GM23338 (cell line): ENCODE measurements at regions not wholly inside any gene's neighbourhood (a gene's known extent, or its start where the extent isn't known, plus 50 kb on each side); places are given as distances from the start of the nearest gene placed in this dataset.

Source experiments
- ATAC-seq: fragments of 200-7000 bp; cut with Tn5 transposase; 3 replicates; pipeline ENCODE4 v1.9.1; 2020
- DNase-seq: peaks from one replicate; pipeline ENCODE4 v3.0.0-alpha.2; 2015; ENCODE audit warnings: low spot score
- H2AFZ ChIP-seq: fragments of 200-600 bp; sonication (generic); 2 replicates; pipeline ENCODE4 v1.8.0; 2016; ENCODE audit warnings: antibody characterized with exemption, mild to moderate bottlenecking, moderate library complexity
- H3F3A ChIP-seq: fragments of 200-600 bp; sonication (generic); replicated peaks from 2 replicates; pipeline ENCODE4 v1.8.0; 2017; ENCODE audit warnings: antibody characterized with exemption, mixed run types, low read depth
- H3K27ac ChIP-seq: fragments of 200-600 bp; sonication (generic); 2 replicates; pipeline ENCODE4 v1.6.1; 2016; ENCODE audit warnings: low read depth
- H3K27me3 ChIP-seq: fragments of 200-600 bp; sonication (generic); 2 replicates; pipeline ENCODE4 v1.8.0; 2016; ENCODE audit warnings: mild to moderate bottlenecking, mixed run types, moderate library complexity; ENCODE audit not compliant: insufficient read depth
- H3K36me3 ChIP-seq: fragments of 200-600 bp; sonication (generic); 2 replicates; pipeline ENCODE4 v1.8.0; 2016; ENCODE audit warnings: mild to moderate bottlenecking; ENCODE audit not compliant: insufficient read depth
- H3K4me1 ChIP-seq: fragments of 200-600 bp; sonication (generic); 2 replicates; pipeline ENCODE4 v1.8.0; 2016; ENCODE audit warnings: mild to moderate bottlenecking, moderate library complexity; ENCODE audit not compliant: insufficient read depth
- H3K4me2 ChIP-seq: fragments of 200-600 bp; sonication (generic); 2 replicates; pipeline ENCODE4 v1.7.1; 2017; ENCODE audit warnings: mixed run types
- H3K4me3 ChIP-seq: fragments of 200-600 bp; sonication (generic); 2 replicates; pipeline ENCODE4 v1.6.1; 2016; ENCODE audit warnings: mixed run types
- H3K79me2 ChIP-seq: fragments of 200-600 bp; sonication (generic); replicated peaks from 2 replicates; pipeline ENCODE4 v1.8.0; 2017; ENCODE audit warnings: mild to moderate bottlenecking; ENCODE audit not compliant: insufficient read depth
- H3K9me2 ChIP-seq: fragments of 200-600 bp; sonication (generic); 2 replicates; pipeline ENCODE4 v1.8.0; 2017; ENCODE audit not compliant: insufficient read depth
- H4K20me1 ChIP-seq: fragments of 200-600 bp; sonication (generic); replicated peaks from 2 replicates; pipeline ENCODE4 v1.8.0; 2017; ENCODE audit warnings: mild to moderate bottlenecking; ENCODE audit not compliant: insufficient read depth
- H3K27ac Mint-ChIP-seq: 2 replicates; pipeline ENCODE4 v1.8.0; 2020; ENCODE audit warnings: inconsistent platforms, mild to moderate bottlenecking, moderate library complexity, mixed read lengths
- H3K27me3 Mint-ChIP-seq: 3 replicates; pipeline ENCODE4 v1.8.0; 2022; ENCODE audit warnings: low read depth, mild to moderate bottlenecking, moderate library complexity, mixed read lengths, inconsistent platforms; ENCODE audit not compliant: insufficient read depth, poor library complexity
- H3K36me3 Mint-ChIP-seq: 3 replicates; pipeline ENCODE4 v1.8.0; 2021; ENCODE audit warnings: low read depth, mild to moderate bottlenecking, inconsistent platforms, moderate library complexity, mixed read lengths
- H3K4me1 Mint-ChIP-seq: 3 replicates; pipeline ENCODE4 v1.8.0; 2020; ENCODE audit warnings: mild to moderate bottlenecking, inconsistent platforms, mixed read lengths
- H3K4me3 Mint-ChIP-seq: 3 replicates; pipeline ENCODE4 v1.8.0; 2021; ENCODE audit warnings: moderate library complexity, mild to moderate bottlenecking, inconsistent platforms, mixed read lengths
- H3K9me3 Mint-ChIP-seq: 3 replicates; pipeline ENCODE4 v1.8.0; 2020; ENCODE audit warnings: moderate library complexity, mild to moderate bottlenecking, inconsistent platforms, mixed read lengths
- CREB1 ChIP-seq: fragments of 250-450 bp; sonication (Bioruptor Pico); IDR thresholded peaks from 2 replicates; pipeline ENCODE4 v1.5.0; 2020; ENCODE audit warnings: low read depth, mild to moderate bottlenecking, moderate library complexity
- CTCF ChIP-seq, 2 experiments: fragments of 200-600 bp in 1 of 2; sonication (generic) in 1 of 2; conservative IDR thresholded peaks; 2 replicates each; pipeline versions ENCODE4 v1.5.1 to v1.6.1; 2016 to 2017; ENCODE audit warnings: antibody characterized with exemption in 2 of 2, low read depth in 2 of 2, mild to moderate bottlenecking in 2 of 2, moderate library complexity in 1 of 2
- ETS1 ChIP-seq: IDR thresholded peaks from 2 replicates; pipeline ENCODE4 v1.6.1; 2016; ENCODE audit warnings: antibody characterized with exemption
- EZH2 ChIP-seq: fragments of 200-600 bp; sonication (generic); IDR thresholded peaks from one replicate; pipeline ENCODE4 v1.8.0; 2017; ENCODE audit warnings: antibody characterized with exemption, mild to moderate bottlenecking, low read depth; ENCODE audit not compliant: unreplicated experiment
- EZH2phosphoT487 ChIP-seq: fragments of 200-600 bp; sonication (generic); IDR thresholded peaks from one replicate; pipeline ENCODE4 v1.8.1; 2018; ENCODE audit warnings: antibody characterized with exemption; ENCODE audit not compliant: unreplicated experiment
- JUNB ChIP-seq: IDR thresholded peaks from one replicate; pipeline ENCODE4 v1.6.1; 2016; ENCODE audit warnings: antibody characterized with exemption; ENCODE audit not compliant: unreplicated experiment
- NANOG ChIP-seq: IDR thresholded peaks from 2 replicates; pipeline ENCODE4 v1.6.1; 2016; ENCODE audit warnings: antibody characterized with exemption, borderline replicate concordance
- POLR2AphosphoS5 ChIP-seq: IDR thresholded peaks from 2 replicates; pipeline ENCODE4 v1.6.1; 2016; ENCODE audit warnings: antibody characterized with exemption, low read depth
- STAT1 ChIP-seq: IDR thresholded peaks from one replicate; pipeline ENCODE4 v1.6.1; 2016; ENCODE audit warnings: antibody characterized with exemption; ENCODE audit not compliant: unreplicated experiment
- ZNF114 ChIP-seq: fragments of 250-450 bp; sonication (Bioruptor Pico); IDR thresholded peaks from 2 replicates; pipeline ENCODE4 v1.5.0; 2020; ENCODE audit warnings: mild to moderate bottlenecking, moderate library complexity
- ZNF331 ChIP-seq: fragments of 250-450 bp; sonication (Bioruptor Pico); IDR thresholded peaks from 2 replicates; pipeline ENCODE4 v1.5.0; 2020; ENCODE audit warnings: low read depth, mild to moderate bottlenecking, moderate library complexity
- ZNF462 ChIP-seq: fragments of 250-450 bp; sonication (Bioruptor Pico); IDR thresholded peaks from 2 replicates; pipeline ENCODE4 v1.5.0; 2020; ENCODE audit warnings: mild to moderate bottlenecking, moderate library complexity
- TF ChIP-seq, protein P1 (sequence below): IDR thresholded peaks from one replicate; pipeline ENCODE4 v1.6.1; 2018; ENCODE audit warnings: antibody characterized with exemption; ENCODE audit not compliant: unreplicated experiment

GRCh38 chrX:7372825-7373525 lies 225.0 kb upstream of the PUDP start (continued):
- TF ChIP-seq CTCF (conservative IDR thresholded peaks at IDR 0.05; ENCODE audit: low read depth in 2 of 2) = no peak

GRCh38 chrX:7362111-7362510 lies 214.2 kb upstream of the PUDP start:
- H3K27ac ChIP-seq = no peak overlapping the region
- H3K27me3 ChIP-seq = no peaks in the 10 kb centered on the region
- Mint-ChIP-seq H3K27me3 (peaks cover 1% of the 10 kb centered on the region), H3K36me3 (no peaks in the 10 kb centered on the region), H3K4me1 (0 out of 3 replicates have a peak, but pooled peaks cover 2% of the 10 kb centered on the region), H3K9me3 (peaks cover 8% of the 10 kb centered on the region; the same call in 2 of the 3 replicates), H3K4me3 (no peak overlapping the region), H3K27ac (no peak overlapping the region)
- H3K9me2 ChIP-seq = 0 out of 2 replicates have a peak, but pooled peaks cover 3% of the 10 kb centered on the region
- H3K79me2 ChIP-seq = no peaks in the 10 kb centered on the region
- no peak overlapping the region for H3K4me3 ChIP-seq
- H3K4me1 ChIP-seq = no peaks in the 10 kb centered on the region
- DNase-seq = peak; percentile 1
- no peak overlapping the region for H2AFZ ChIP-seq
- no peak for ATAC-seq
- H3K4me2 ChIP-seq = no peak overlapping the region
- H4K20me1 ChIP-seq = no peaks in the 10 kb centered on the region
- H3F3A ChIP-seq = no peaks in the 10 kb centered on the region
- no peaks in the 10 kb centered on the region for H3K36me3 ChIP-seq
- TF ChIP-seq STAT1 (no peak), POLR2AphosphoS5 (no peak), EZH2phosphoT487 (no peak), ZNF331 (CRISPR knock-in tag) (no peak), CREB1 (CRISPR knock-in tag) (no peak), EZH2 (no peak), ETS1 (no peak), NANOG (no peak), ZNF462 (no peak), JUNB (no peak), ZNF114 (CRISPR knock-in tag) (no peak)
- TF ChIP-seq, protein P1, sequence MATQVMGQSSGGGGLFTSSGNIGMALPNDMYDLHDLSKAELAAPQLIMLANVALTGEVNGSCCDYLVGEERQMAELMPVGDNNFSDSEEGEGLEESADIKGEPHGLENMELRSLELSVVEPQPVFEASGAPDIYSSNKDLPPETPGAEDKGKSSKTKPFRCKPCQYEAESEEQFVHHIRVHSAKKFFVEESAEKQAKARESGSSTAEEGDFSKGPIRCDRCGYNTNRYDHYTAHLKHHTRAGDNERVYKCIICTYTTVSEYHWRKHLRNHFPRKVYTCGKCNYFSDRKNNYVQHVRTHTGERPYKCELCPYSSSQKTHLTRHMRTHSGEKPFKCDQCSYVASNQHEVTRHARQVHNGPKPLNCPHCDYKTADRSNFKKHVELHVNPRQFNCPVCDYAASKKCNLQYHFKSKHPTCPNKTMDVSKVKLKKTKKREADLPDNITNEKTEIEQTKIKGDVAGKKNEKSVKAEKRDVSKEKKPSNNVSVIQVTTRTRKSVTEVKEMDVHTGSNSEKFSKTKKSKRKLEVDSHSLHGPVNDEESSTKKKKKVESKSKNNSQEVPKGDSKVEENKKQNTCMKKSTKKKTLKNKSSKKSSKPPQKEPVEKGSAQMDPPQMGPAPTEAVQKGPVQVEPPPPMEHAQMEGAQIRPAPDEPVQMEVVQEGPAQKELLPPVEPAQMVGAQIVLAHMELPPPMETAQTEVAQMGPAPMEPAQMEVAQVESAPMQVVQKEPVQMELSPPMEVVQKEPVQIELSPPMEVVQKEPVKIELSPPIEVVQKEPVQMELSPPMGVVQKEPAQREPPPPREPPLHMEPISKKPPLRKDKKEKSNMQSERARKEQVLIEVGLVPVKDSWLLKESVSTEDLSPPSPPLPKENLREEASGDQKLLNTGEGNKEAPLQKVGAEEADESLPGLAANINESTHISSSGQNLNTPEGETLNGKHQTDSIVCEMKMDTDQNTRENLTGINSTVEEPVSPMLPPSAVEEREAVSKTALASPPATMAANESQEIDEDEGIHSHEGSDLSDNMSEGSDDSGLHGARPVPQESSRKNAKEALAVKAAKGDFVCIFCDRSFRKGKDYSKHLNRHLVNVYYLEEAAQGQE = no peak
